HG02852 (cell line): ENCODE measurements at regions not wholly inside any gene's neighbourhood (a gene's known extent, or its start where the extent isn't known, plus 50 kb on each side); places are given as distances from the start of the nearest gene placed in this dataset.

Experiments
- ATAC-seq: cut with Tn5 transposase; IDR thresholded peaks from one replicate; pipeline ENCODE4 v1.9.1; 2021; ENCODE audit warnings: mild to moderate bottlenecking, moderate library complexity; ENCODE audit not compliant: unreplicated experiment

DNA sequence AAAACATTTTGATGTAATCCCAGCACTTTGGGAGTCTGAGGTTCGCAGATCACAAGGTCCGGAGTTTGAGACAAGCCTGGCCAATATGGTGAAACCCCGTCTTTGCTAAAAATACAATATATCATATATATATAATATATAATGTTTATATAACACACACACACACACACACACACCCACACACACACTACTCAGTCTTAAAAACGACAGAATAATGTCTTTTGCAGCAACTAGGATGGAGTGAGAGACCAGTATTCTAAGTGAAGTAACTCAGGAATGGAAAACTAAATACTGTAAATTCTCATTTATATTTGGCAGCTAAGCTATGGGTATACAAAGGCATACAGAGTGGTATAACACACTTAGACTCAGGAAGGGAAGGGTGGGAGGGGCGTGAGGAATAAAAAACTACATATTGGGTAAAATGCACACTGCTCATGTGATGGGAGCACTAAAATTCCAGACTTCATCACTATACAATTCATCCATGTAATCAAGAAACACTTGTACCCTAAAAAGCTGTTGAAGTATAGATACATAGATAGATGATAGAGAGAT is 231.2 kb upstream of the SEMA3A start:
- ATAC-seq = no peak

DNA sequence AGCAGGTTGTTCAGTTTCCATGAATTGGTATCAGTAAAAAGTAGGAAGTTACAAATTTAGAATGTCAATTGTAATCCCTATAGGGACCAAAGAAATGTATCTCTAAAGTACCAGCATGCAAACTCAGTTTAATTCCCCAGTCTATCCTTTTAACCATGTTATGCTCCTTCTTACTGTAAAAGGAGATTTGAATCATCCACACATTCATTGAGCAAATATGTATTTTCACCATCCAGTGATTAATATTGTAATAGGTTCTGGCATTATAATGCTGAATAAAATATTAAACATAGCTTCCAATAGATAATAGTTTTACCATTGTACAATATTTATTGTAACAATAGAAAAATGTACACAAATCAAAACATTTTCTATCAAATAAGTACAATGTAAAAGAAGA is 228.2 kb upstream of the SEMA3A start:
- no peak for ATAC-seq

DNA sequence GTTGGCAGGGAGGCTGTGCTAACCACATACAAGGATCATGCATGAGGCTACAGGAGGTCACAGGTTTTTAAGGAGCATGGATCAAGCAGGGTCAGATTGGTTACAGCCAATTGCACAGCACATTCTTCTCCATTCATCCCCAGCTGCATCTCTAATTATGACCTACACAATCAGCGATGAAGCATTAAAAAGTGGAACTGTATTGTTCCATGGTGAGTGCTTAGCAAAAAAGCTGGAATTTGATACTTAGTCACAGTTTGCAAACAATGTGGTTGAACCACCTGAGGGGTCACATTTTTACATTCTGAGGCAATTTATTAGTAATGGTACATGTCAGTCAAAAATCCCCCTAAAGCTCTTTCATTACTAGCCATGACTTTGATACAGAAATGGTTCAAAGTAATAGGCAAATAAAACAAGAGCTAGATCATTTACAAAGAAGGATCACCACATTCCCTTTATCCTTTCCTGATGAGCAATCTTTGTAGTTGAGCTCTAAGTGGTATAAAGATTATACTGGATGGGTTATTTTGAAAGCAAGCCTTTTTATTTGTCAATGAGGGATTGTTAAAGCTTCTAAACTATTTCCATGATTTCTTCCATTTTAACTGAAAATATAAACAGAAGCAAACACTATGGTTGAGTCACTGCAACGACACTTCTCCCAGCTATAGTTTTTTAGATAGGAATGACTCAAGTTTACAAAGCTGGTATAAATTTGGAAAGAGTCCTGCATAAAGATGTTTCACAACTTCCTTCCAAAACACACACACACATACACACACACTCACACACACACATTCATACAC is 217.8 kb upstream of the SEMA3A start:
- no peak for ATAC-seq

DNA sequence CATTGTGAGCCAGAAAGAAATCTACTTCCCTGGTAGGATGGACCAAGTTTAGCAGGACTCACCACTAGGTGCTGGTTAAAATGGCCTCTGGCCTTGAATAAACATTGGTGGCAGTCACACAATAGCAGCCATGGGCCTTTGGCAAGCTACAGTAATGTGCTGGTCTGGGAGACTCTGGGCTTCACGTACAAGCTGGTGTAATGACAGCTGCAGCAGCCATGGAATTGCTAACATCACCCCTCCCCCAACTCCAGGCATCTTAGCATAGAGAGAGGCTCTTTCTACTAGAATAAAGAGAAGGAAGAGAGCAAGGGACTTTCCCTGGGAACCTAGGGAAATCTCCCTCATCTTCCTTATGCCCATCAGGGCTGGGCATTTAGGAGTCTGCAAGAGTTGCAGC is 205.1 kb upstream of the SEMA3A start:
- no peak for ATAC-seq

DNA sequence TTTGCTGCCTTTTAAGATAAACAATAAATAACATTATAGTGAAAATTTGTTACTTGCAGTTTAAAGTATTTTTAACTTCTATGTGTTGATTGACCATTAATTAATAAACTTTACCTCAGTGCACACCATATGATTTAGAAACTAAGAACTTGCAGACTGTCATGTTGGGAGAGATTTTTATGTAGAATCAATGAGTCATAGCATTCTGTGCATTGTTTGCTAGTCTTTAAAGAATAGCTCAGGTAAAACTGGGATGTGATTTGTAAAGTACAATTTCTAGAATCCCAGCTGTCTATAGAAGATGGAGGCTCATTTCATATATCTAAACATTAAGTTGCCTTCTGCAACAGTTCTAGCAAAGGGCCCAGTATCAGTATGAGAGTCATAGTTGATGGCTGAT is 199.6 kb upstream of the SEMA3A start:
- ATAC-seq = no peak

DNA sequence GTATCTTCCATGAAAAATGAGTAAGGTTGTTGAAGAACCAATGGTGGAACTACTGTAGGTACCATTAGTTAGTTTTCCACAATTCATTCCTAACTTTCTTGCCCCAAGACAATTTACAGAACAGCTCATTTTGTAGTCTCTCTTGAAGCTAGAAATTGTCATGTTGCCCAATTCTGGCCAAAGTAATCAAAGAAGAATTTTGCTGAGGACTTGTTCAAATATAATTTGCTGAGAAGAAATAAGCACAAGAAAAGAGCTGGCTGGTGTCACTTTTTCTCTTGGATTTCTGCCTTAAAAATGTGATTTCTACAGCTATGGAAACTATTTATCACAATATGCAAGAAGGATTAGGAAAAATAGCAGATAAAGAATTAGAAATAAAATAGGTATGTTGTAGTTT is 199.2 kb upstream of the SEMA3A start:
- no peak for ATAC-seq

DNA sequence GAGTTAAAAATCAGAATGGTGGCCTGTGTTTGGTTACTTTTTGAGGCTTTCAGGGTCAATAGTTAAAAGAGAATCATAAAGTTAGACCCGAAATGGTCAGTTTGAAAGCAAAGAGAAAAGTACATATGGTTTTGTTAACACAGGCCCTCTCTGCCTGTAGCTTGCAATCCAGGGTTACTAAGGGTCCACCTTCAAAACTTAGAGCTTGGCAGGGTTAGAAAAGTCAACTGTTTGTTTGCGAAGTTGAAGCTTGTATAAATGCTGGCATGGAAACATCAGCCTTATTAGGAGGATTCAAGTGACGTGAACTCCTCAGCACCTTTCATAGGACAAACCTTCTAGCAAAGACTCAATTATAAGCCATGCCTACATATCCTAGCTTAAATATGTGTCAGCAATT is 196.3 kb upstream of the SEMA3A start:
- ATAC-seq = no peak

DNA sequence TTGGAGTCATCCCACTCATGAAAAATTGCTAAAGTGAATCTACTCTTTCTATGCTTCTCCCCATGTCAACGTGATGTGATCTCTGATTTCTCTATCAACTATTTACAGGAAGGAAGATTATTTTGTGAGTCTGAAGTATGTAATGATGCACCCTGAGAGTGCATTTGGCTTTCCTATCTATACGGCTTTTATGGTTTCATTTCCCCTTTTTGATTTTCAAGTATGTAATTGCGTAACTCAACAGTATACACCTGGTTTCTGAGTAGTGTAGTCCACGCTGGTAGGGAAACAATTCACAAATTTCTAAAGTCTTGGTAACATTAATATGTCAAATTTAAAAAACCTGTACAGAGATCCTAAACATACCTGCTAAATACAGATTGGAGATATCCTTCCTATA is 194.7 kb upstream of the SEMA3A start:
- peak; percentile 100 for ATAC-seq

DNA sequence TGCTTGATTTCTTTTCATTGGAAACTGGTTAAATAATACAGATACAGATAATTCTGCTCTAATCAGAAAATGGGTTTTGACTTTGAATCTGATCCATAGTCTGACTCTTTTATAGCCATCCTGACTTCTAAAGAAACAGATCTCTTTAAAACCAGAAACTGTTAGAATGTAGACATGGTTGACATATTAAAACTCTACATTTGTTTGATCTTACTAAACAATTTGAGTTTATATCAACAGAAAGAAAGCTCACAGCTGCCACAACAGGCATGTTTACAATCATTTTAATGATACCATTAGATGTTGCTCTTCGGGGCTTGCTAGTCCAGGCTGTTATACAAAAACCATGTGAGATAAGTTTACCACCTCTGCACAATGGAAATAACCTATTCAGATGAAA is 193.0 kb upstream of the SEMA3A start:
- no peak for ATAC-seq

DNA sequence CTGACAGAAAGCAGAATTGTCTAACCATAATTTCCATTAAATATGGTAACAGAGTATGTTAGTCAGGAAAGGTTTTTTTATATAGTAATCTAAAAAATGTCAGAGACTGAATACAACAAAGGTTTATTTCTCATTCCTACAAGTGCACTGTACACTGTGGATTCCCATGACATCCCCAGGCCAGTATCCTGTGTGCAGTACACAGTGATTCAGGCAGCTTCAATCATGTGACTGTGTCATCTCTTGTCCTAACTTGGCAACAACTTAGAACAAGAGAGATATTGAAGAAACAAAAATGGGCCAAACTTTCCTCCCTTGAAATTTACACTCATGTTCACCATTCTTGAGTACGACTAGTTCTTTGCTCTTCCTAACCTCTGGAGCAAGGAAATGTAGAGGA is 189.8 kb upstream of the SEMA3A start:
- ATAC-seq = no peak

DNA sequence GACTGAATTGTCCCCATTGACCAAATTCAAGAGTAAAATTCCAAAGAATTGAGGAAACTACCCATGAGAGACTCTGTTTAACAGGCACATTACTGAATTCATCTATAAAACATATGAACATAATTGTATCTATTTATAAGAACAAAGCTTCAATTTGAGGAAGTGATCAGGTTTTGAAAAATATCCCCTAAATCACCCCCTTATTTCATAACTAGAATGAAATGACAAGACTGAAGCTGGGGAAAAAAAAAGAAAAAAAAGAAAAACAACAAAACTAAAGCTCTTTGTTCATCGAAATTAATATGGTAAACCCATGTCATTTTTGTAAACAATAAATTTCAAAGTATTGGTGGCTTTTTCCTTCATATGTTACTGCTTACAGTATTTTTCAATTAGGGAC is 184.9 kb upstream of the SEMA3A start:
- no peak for ATAC-seq

DNA sequence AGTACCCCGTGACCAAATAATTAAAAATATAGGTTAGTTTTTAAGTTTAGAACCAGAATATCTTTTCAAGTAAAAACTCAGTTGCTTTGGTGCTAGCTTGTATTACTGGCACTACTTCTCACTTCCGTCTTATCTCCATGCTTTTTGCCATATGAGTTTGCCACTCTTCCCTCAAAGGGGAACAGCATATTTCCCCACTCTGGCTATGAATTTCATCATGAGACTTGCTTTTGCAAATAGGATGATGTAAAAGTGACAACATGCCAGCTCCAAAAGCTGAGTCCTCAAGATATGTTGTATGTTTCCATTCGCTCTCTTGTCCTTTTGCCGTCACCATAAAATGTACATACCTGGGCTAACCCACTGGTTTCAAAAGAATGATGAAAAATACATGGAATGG is 178.1 kb upstream of the SEMA3A start:
- ATAC-seq = no peak

DNA sequence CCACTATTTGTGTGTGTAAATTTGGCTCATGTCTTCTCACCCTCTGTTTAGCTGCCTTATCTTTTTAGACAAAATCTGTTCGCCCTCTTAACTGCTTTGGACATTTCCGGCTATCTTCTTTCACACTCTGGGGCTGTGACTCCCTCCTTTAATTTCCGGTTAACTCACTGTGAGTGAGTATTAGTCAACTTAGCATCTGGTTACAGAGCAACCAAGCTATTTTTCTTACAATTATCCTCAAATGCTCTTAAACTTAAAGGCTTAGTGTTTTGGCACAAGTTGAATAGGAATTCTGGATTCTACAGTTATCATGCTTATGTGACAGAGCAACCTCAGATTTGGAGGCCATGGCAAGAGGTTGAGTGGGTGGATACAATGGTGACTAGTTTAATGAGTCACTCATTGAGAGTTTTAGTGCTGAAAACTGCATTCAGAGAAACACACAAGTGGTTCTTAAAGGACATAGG is 177.6 kb upstream of the SEMA3A start:
- ATAC-seq = no peak

DNA sequence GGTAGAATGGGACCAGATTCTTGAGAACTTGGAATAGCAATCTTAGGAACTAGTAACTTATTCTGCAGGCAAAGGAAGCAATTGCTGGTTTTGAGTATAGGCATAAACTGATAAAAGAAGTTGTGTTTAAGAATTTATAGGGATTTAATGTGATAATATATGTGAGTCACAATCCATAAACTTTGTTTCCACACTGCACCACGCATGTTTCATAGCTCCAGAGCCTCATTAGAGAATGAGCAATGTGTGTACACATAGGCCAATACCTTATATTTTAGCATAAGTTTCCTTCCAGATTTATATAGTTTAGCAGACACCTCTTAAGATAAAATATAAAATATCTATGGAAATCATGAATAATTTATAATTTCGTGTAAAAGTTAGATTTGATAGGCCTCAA is 175.5 kb upstream of the SEMA3A start:
- no peak for ATAC-seq

DNA sequence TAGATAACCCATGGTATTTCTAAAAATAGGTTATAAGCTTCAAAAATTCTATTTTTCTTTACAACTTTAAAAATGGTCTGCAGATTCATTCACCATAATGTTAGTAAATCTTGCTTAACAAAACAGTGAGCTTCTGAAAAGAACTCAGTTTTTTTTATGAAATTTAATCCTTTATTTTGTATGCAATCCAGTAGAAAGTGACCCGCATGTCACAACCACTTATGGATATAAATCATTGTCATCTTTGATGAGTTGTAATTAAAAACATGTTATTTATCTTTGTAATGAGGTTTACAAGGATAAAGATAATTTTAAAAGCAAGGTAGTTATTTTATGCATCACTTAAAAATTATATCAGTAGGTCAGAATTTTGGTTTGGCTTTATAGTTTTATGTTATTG is 173.5 kb upstream of the SEMA3A start:
- ATAC-seq = no peak

DNA sequence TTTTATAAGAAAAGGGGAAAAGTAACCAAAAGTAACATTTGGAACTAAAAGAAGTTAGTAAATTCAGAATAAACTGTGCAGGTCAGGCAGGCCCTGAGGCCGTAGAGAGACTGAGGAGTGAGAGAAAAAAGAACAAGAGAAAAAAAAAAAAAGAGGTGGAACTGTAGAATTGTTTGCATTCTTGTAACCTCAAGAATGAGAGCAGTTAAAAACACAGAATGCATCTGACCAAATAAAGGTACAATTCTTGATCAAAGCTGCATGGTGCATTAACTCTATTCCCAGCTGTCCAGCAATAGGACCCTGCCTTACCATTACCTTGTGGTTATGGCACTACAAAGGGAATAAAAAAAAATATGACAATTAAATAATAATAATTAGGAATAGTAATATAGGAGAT is 170.1 kb upstream of the SEMA3A start:
- ATAC-seq = no peak

DNA sequence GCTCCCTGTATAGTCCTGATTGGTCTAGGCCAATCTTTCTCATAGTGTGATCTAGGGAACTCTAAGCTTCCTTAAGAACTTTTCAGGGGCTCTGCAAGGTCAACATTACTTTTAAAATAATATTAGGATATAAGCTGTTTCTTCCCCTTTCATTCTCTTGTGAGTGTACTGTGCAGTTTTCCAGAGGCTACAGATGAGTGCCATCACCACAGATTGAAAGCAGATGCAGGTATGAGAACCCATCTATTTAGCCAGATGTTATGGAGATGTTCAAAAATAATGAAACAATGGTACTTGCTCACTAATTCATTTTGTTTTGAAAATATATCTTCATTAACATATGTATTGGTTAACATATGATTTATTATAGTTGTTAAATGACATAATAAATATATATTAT is 169.2 kb upstream of the SEMA3A start:
- ATAC-seq = no peak

DNA sequence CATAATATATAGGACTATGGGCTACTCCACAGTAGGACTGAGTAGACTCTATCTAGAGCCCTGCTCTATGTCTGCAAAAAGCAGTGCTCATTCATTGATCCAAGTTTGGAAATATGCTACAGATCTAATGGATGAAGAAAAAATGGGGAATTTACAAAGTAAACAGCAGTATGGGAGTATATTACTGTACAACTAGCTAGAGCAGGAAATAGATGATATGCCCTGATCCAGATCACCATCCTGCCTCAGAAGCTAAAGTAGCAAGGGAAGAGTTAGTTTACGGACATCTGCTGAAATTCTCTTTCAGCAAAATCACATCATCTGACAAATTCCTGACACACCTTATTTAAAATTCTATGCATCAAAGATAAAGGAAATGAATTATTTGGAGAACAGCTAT is 168.2 kb upstream of the SEMA3A start:
- ATAC-seq = no peak

DNA sequence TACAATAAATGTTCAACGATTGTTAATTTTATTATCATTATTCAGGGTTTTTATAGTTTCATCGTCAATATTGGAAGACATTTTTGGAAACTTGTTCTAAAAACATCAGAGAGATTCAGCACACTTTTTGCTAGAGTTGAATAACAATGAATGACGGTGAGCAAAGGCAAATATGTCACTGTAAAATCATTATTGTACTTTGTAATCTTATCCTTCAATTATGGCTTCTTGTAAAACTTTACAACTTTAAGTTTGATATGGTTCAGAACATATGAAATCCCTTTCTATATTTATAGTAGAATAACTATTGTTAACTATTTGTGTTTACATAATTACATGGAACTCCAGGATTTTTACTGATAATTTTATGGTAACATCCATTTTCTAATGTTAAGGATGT is 167.8 kb upstream of the SEMA3A start:
- ATAC-seq = no peak

DNA sequence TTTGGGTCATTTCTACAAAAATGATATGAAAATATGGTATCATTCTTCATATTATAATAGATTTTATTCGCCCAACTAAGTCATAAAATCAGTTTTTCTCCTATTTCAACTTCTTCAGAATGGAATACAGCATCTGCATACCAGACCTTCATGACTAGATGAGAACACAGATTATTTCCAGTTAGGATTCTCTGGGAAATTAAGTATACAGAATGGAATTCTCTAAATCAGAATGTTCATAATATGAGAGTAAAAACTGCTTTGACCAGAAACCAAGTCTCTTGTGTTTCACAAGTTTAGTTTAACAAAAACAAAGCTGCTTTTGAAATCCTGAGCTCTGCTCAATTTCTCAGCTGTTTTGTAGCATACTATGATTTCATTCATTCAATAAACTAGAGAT is 160.3 kb upstream of the SEMA3A start:
- ATAC-seq = no peak

DNA sequence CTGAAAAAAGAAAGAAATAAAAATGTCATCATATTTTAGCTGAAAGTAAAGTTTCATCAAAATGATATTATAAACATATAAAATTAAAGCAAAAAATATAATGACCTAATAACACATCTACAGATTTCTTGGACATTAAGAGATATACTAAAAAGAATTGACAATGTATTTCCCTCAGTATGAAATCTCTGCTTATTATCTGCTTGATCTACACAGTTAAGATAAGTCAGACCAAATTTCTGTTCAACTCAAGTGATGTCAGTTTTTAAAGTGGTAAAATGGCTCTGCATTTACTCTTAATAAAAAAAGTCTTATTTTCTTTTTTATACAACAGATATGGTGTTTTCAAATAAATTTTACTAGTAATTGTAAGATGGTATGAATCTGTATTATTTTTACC is 159.4 kb upstream of the SEMA3A start:
- ATAC-seq = no peak

DNA sequence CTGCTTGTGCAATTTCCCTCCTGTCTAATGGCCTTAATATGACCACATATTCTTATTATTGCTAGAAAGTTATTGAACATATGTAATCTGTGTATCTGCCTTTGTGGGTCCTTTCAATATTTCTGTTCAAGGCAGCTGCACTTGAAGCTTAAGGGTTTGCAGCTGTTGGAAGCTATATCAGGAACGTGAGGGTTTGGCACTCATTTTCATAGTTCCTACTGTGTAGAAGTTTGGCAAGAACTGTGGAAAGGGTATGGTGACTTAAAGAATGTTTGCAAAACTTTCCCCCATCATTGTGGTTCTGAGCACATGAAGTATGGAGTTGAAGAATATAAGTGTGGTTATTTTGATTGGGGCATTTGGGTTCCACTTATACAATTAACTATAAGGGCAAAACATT is 144.7 kb upstream of the SEMA3A start:
- ATAC-seq = no peak

DNA sequence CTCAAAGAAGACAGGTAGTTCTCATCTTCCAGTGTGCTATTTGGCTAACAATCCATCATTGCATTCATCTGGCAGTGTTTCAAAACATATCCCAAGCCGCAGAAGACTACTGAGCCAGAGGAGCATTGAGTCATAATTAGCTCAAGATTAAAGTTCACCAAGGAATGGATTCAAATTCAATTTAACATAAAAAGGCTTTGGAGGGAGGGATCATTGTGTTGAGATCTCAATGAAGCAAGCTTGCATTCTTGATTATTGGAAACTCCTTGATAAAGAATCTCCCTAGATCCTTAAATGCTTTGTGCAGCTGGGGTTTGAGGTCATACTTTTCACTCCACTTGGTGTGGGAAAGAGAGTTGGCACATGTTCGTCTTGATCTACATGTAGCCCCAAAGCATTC is 142.8 kb upstream of the SEMA3A start:
- no peak for ATAC-seq
